ENCODE measurements at regions not wholly inside any gene's neighbourhood (a gene's known extent, or its start where the extent isn't known, plus 50 kb on each side); places are given as distances from the start of the nearest gene placed in this dataset.

GRCh38 chr3:118171236-118171852 lies 863.3 kb downstream of the IGSF11 start:
- TF ChIP-seq GATA3 (IDR thresholded peaks at IDR 0.05; ENCODE audit: low read depth, low read length) = no peak
- TF ChIP-seq GATA2 (IDR thresholded peaks at IDR 0.05; ENCODE audit: low read depth, low read length) = no peak
